ENCODE measurements at regions not wholly inside any gene's neighbourhood (a gene's known extent, or its start where the extent isn't known, plus 50 kb on each side); places are given as distances from the start of the nearest gene placed in this dataset.

- ATAC-seq (no peak), DNase-seq (ENCODE audit: low spot score) (no peak)
- intact Hi-C loops (cut with DNase I), result no loop called here
These were observed 83.1 kb upstream of the PRR20G start for GRCh38 chr3:127370906-127371305.

- ATAC-seq, result no peak
- intact Hi-C loops (cut with DNase I), result no loop called here
- DNase-seq (ENCODE audit: low spot score), result no peak
These were observed 81.6 kb upstream of the PRR20G start for GRCh38 chr3:127369356-127369935.

GRCh38 chr3:127368186-127369032, 80.6 kb upstream of the PRR20G start:
- ATAC-seq (no peak), DNase-seq (ENCODE audit: low spot score) (no peak)
- intact Hi-C loops (cut with DNase I), result no loop called here

GRCh38 chr3:127367593-127367992, 79.7 kb upstream of the PRR20G start:
- no peak for DNase-seq (ENCODE audit: low spot score)
- no peak for ATAC-seq
- intact Hi-C loops (cut with DNase I), result no loop called here

- no peak for ATAC-seq
- intact Hi-C loops (cut with DNase I), result no loop called here
- DNase-seq (ENCODE audit: low spot score), result no peak
These were observed 78.5 kb upstream of the PRR20G start for GRCh38 chr3:127366383-127366782.

GRCh38 chr3:127365163-127365798, 77.4 kb upstream of the PRR20G start:
- ATAC-seq, result no peak
- intact Hi-C loops (cut with DNase I), result no loop called here

GRCh38 chr3:127363891-127364290, 76.0 kb upstream of the PRR20G start:
- DNase-seq (ENCODE audit: low spot score) (no peak), ATAC-seq (no peak)
- intact Hi-C loops (cut with DNase I), result no loop called here

More at GRCh38 chr3:127365163-127365798, 77.4 kb upstream of the PRR20G start:
- no peak for DNase-seq (ENCODE audit: low spot score)

GRCh38 chr3:127363171-127363570, 75.3 kb upstream of the PRR20G start:
- DNase-seq (ENCODE audit: low spot score), result no peak
- no peak for ATAC-seq
- intact Hi-C loops (cut with DNase I), result no loop called here

GRCh38 chr3:127360647-127361046, 72.8 kb upstream of the PRR20G start:
- DNase-seq (ENCODE audit: low spot score) (no peak), ATAC-seq (no peak)
- intact Hi-C loops (cut with DNase I), result no loop called here

GRCh38 chr3:127358641-127359040, 70.8 kb upstream of the PRR20G start:
- ATAC-seq (no peak), DNase-seq (ENCODE audit: low spot score) (no peak)
- intact Hi-C loops (cut with DNase I), result no loop called here

GRCh38 chr3:127356381-127356780, 68.5 kb upstream of the PRR20G start:
- intact Hi-C loops (cut with DNase I), result no loop called here
- DNase-seq (ENCODE audit: low spot score) (no peak), ATAC-seq (no peak)

GRCh38 chr3:127354761-127355160, 66.9 kb upstream of the PRR20G start:
- DNase-seq (ENCODE audit: low spot score) (no peak), ATAC-seq (no peak)
- intact Hi-C loops (cut with DNase I), result no loop called here

GRCh38 chr3:127352612-127353011, 64.8 kb upstream of the PRR20G start:
- intact Hi-C loops (cut with DNase I), result no loop called here
- DNase-seq (ENCODE audit: low spot score) (no peak), ATAC-seq (no peak)

- ATAC-seq (no peak), DNase-seq (ENCODE audit: low spot score) (no peak)
- intact Hi-C loops (cut with DNase I), result no loop called here
These were observed 64.0 kb upstream of the PRR20G start for GRCh38 chr3:127351775-127352350.

GRCh38 chr3:127351321-127351720, 63.5 kb upstream of the PRR20G start:
- no peak for DNase-seq (ENCODE audit: low spot score)
- no peak for ATAC-seq
- intact Hi-C loops (cut with DNase I), result no loop called here

GRCh38 chr3:127350172-127351050, 62.6 kb upstream of the PRR20G start:
- ATAC-seq, result no peak
- DNase-seq (ENCODE audit: low spot score), result no peak
- intact Hi-C loops (cut with DNase I), result no loop called here

- ATAC-seq, result peak; percentile 34
- DNase-seq (ENCODE audit: low spot score), result no peak
- intact Hi-C loops (cut with DNase I), result no loop called here
These were observed 61.8 kb upstream of the PRR20G start for GRCh38 chr3:127349501-127350171.

GRCh38 chr3:127342735-127343134, 54.9 kb upstream of the PRR20G start:
- no peak for ATAC-seq
- intact Hi-C loops (cut with DNase I), result no loop called here
- DNase-seq (ENCODE audit: low spot score), result no peak
